GM21576 (cell line): ENCODE measurements at regions not wholly inside any gene's neighbourhood (a gene's known extent, or its start where the extent isn't known, plus 50 kb on each side); places are given as distances from the start of the nearest gene placed in this dataset.
"Not testable (repeated sequence)": the region's sequence is repeated elsewhere in the genome, so short reads cannot be mapped to it uniquely, and the experiment has no call there.

ENCODE experiments used
- ATAC-seq: cut with Tn5 transposase; IDR thresholded peaks from one replicate; pipeline ENCODE4 v1.9.1; 2021; ENCODE audit warnings: mild to moderate bottlenecking, moderate library complexity; ENCODE audit not compliant: unreplicated experiment

DNA sequence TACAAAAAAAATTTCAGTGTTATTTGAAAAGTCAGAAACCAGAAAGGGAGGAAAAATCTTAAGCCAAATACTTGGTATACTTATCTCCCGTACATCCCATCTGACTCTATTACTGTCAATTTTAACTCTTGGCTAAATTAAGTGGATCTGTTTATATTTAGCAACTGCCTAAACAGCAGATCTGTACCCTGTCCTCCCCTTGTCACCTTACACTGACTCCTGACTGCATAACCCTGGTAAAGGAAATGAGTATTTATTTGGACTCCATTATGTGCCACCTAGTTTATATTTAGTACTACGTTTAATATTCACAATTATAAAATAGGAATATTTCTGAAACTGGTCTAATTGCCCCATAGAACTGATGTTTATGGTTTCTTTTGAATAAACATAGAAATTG, 730.2 kb upstream of the GJE1 start:
- no peak for ATAC-seq

- ATAC-seq = no peak
Observed at GRCh38 chr6:141401851-141402250, 730.9 kb upstream of the GJE1 start.

- no peak for ATAC-seq
Observed at GRCh38 chr6:141401168-141401567, 731.6 kb upstream of the GJE1 start.

GRCh38 chr6:141398949-141399348, 733.8 kb upstream of the GJE1 start:
- no peak for ATAC-seq

- ATAC-seq = no peak
Observed at GRCh38 chr6:141395443-141396008, 737.2 kb upstream of the GJE1 start.

DNA sequence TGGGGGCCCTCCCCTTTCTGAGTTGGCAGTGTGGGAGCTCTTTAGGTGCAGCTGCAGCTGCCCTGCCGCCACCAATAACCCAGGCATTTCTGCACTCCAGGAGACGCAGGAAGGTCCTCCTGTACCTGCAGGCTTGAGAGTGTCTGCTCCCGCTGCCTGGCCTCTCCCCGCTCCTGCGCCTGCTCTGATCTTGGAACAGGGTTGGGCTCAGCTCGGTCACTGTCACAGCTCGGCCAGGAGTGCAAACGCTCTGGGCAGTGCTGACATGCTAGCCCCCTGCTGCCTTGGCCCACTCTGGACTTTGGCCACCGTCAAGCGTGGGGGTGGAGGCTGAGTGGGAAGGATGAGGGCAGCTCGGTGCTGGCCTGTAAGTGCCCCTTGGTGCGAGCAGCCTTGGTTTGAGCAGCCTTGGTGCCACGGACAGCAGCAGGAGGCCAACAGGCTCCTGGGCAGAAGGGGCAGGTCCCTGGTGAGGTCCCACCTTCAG, 738.1 kb upstream of the GJE1 start:
- ATAC-seq = no peak

GRCh38 chr6:141394125-141394536, 738.6 kb upstream of the GJE1 start:
- ATAC-seq = no peak

DNA sequence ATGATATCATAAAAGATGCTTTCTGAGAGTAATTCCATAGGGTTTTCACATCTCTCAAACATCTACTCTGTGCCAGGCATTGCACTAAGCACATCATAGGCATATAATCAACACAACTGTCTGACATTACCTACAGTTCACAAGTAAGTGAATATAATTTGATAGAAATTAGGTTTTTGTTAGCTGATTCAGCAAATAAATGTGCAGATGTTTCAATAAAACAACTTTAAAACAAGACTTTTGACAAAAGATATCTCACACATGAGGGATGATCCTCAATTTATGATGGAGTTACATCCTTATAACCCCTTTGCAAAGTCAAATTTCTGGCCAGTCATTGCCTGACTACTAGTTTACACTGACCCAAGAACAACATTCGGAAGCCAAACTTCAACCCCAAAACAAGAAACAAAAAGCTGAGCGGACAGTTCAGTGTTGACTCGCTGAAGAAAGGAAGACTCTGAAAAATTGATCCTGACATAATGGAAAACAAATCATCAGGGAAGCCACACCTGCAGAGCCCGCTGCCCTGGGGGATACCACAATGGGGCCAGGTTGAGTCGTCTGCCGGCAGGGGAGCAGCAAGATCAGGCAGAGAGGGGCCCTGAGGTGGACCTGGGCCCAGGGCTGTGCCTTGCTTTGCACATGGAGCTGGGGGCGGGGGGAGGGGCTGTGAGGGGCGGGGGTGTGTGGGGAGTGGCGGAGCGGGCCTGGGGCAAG, 739.2 kb upstream of the GJE1 start:
- no peak for ATAC-seq

GRCh38 chr6:141391135-141391534, 741.6 kb upstream of the GJE1 start:
- ATAC-seq = not testable (repeated sequence)

GRCh38 chr6:141388666-141389065, 744.1 kb upstream of the GJE1 start:
- ATAC-seq = no peak

GRCh38 chr6:141370438-141370837, 762.3 kb upstream of the GJE1 start:
- ATAC-seq = no peak

- not testable (repeated sequence) for ATAC-seq
Observed at GRCh38 chr6:141366796-141367195, 765.9 kb upstream of the GJE1 start.

DNA sequence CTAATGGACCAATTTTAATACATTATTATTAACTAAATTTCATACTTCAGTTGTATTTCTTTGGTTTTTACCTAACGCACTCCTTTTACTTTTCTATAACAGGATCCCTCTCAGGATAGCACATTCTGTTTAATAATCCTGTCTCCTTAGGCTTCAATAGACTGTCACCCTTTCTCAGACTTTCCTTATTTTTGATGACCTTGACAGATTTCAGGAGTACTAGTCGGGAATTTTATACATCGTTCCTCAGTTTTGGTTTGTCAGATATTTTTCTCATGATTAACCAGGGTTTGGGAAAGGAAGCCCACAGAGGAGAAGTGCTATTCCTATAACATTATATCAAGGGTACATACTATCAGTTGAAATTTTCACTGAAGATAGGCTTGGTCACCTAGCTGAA, 768.0 kb upstream of the GJE1 start:
- ATAC-seq = no peak

GRCh38 chr6:141364232-141364631, 768.5 kb upstream of the GJE1 start:
- ATAC-seq = no peak

DNA sequence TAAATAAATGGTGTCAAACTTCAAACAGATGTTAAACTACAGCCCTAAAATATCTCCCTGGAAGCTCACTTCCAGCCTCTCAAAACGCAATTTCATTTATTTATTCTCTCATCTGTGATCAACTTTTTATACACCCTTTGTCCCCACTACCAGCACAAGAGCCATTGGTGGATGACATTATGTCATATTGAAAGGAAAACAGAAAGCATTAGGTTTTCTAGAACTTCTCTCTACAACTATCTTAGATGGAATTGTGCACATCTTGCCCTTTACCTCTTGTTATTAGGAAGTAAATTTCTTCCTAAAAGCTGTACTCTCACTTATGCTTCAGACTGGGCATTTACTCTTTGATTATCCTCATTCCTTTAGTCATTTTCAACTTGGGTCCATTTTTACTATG, 771.2 kb upstream of the GJE1 start:
- ATAC-seq = no peak

GRCh38 chr6:141359953-141360352, 772.8 kb upstream of the GJE1 start:
- no peak for ATAC-seq

DNA sequence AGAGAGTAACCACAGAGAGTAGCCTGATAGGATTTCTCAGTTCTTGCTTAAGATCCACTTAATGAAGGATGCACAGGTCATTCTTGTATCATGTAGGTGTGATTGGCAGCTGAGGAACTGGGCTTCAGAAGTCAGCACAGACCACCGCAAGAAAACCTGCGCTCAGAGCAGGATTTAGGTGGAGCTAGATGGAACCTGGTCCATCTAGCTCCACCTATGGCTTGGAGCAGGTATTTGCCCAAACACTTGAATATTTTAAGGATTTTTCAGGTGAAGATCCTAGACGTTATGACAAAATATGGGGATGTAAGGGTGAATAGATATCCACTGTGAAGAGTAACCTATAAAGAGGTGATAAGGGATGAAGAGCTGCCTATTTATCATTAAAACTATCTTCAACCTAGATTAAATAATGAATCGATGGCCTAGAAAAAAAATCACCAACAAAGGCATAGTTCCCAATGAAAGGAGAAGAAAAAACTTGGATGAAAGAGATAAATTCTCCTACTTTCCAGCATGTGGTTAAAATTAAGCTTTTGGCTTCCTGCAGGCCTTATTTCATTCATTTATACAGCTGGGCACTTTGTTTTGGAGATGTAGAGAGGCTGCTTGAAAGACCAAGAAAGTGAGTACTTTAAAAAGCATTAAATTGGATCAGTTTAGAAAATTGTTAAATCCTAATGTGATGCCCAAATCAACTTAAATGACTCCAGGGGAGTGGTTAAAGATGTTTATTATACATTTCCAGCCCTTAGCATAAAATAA, 778.4 kb upstream of the GJE1 start:
- ATAC-seq = no peak

GRCh38 chr6:141351721-141352120, 781.0 kb upstream of the GJE1 start:
- ATAC-seq = no peak

- ATAC-seq = no peak
Observed at GRCh38 chr6:141349710-141350109, 783.0 kb upstream of the GJE1 start.

DNA sequence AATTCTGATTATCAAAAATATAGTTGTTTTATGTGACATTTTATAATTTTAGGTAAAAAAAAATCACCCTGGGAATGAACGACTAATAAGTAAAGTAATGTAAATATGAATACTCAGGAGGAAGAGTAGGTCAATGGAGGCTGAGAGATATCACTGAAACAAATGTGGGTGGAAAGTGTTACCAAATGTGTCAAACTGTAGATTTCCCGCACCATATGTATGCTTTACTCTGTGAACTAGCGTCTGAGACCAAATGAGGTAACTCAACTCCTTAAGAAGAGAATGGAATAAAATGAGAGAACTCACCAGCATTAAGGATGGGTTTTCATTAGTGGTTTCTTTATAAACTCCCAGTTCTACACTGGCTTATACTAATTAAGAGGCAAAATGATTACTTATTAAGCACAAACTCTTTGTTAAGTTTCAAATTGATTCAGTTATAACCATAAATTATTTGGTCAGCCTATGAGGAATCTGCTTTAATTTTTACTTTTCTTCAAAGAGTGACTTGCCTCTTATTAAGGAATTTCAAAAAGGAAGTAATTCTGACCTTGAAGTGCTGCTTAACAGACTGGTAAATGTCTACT, 784.7 kb upstream of the GJE1 start:
- no peak for ATAC-seq

DNA sequence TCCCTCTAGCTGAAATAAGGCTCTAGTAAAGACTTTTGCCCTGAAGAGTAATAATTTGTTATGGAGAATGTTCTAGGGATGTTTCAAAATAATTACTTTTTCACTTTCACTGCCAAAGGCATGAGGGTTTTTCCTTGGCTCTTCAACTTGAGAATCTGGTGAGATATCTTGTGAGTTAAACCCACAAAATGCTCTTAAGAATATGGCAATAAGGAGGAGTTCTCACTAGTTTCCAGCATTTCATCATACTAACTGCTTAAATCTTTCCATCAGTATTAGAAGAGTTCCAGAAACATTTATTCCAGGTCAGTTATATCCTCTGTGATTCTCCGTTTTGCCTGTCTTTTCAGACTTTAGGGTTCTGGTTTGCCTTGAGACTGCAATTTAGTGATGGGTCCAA, 785.6 kb upstream of the GJE1 start:
- no peak for ATAC-seq

DNA sequence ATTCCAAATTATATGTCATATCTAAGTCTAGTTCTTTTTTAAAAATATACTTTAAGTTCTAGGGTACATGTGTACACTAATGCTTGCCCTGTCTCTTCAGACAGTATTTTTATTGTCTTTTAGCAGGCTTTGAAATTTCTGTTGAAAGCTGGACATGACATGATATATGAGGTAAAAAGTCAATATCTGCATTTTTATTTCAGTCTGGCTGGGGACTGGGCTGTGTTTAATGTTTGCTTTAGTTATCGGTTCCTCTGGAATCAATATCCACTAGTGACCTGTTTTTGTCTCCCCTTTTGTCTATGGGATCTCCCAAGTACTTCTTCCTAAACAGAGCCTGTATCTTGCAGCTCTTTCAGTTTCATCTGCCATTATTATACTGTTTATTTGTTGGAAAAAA, 786.2 kb upstream of the GJE1 start:
- ATAC-seq = no peak
